OCI-LY1 (cell line): ENCODE measurements at regions not wholly inside any gene's neighbourhood (a gene's known extent, or its start where the extent isn't known, plus 50 kb on each side); places are given as distances from the start of the nearest gene placed in this dataset.

ENCODE experiments used
- CTCF ChIP-seq: fragments of 200-600 bp; sonication (generic), shearing (Covaris generic); IDR thresholded peaks from 2 replicates; pipeline ENCODE4 v1.5.1; 2017; ENCODE audit warnings: mild to moderate bottlenecking, antibody characterized with exemption, low read length, moderate library complexity, mixed read lengths
- EZH2 ChIP-seq: fragments of 200-600 bp; sonication (generic), shearing (Covaris generic); IDR thresholded peaks from 2 replicates; pipeline ENCODE4 v1.8.0; 2017; ENCODE audit warnings: borderline replicate concordance, mixed run types, mild to moderate bottlenecking, antibody characterized with exemption, low read length, moderate library complexity, mixed read lengths

- TF ChIP-seq CTCF (no peak), EZH2 (no peak)
Observed at GRCh38 chr3:159128628-159129027, 326.8 kb downstream of the MFSD1 start.
